ENCODE measurements at regions not wholly inside any gene's neighbourhood (a gene's known extent, or its start where the extent isn't known, plus 50 kb on each side); places are given as distances from the start of the nearest gene placed in this dataset.

- H3K36me3 ChIP-seq: no peaks in the 10 kb centered on the region
- no peak for DNase-seq (ENCODE audit: extremely low spot score)
- intact Hi-C loops (cut with DNase I): no loop called here
- H3K9me3 ChIP-seq: peaks cover 0 to 9% (median 0%) of the 10 kb centered on the region in 4 donors
- H3K4me3 ChIP-seq: no peak overlapping the region
- TF ChIP-seq POLR2A (IDR thresholded peaks at IDR 0.05; ENCODE audit: low read depth) (no peak), POLR2AphosphoS5 (IDR thresholded peaks at IDR 0.05) (no peak), EP300 (IDR thresholded peaks at IDR 0.05) (no peak), CTCF (IDR thresholded peaks at IDR 0.05) (no peak)
- H3K27me3 ChIP-seq: no peaks in the 10 kb centered on the region
- no peaks in the 10 kb centered on the region for H3K4me1 ChIP-seq
- no peak overlapping the region for H3K27ac ChIP-seq (replicated peaks in 1 of 4)
These were observed 58.6 kb upstream of the SLC38A4 start for GRCh38 chr12:46884362-46884761.

GRCh38 chr12:46886541-46887041 lies 60.8 kb upstream of the SLC38A4 start:
- Histone ChIP-seq H3K4me3 (no peak overlapping the region), H3K27me3 (no peaks in the 10 kb centered on the region), H3K27ac (replicated peaks in 1 of 4) (no peak overlapping the region), H3K36me3 (no peaks in the 10 kb centered on the region), H3K4me1 (no peaks in the 10 kb centered on the region), H3K9me3 (no peaks in the 10 kb centered on the region)
- TF ChIP-seq POLR2AphosphoS5 (IDR thresholded peaks at IDR 0.05) (no peak), POLR2A (IDR thresholded peaks at IDR 0.05; ENCODE audit: low read depth) (no peak), CTCF (IDR thresholded peaks at IDR 0.05) (no peak), EP300 (IDR thresholded peaks at IDR 0.05) (no peak)
- DNase-seq (ENCODE audit: extremely low spot score): no peak
- 71% methylated on average over 2 of the region's 2 CpGs for WGBS
- intact Hi-C loops (cut with DNase I): no loop called here

GRCh38 chr12:46887870-46888269 lies 62.1 kb upstream of the SLC38A4 start:
- intact Hi-C loops (cut with DNase I): no loop called here
- Histone ChIP-seq H3K36me3 (no peaks in the 10 kb centered on the region), H3K4me1 (no peaks in the 10 kb centered on the region), H3K9me3 (no peaks in the 10 kb centered on the region), H3K4me3 (no peak overlapping the region), H3K27ac (replicated peaks in 1 of 4) (no peak overlapping the region), H3K27me3 (no peaks in the 10 kb centered on the region)
- TF ChIP-seq CTCF (IDR thresholded peaks at IDR 0.05) (no peak), POLR2AphosphoS5 (IDR thresholded peaks at IDR 0.05) (no peak), EP300 (IDR thresholded peaks at IDR 0.05) (no peak), POLR2A (IDR thresholded peaks at IDR 0.05; ENCODE audit: low read depth) (no peak)
- no peak for DNase-seq (ENCODE audit: extremely low spot score)

GRCh38 chr12:46888568-46888967 lies 62.8 kb upstream of the SLC38A4 start:
- intact Hi-C loops (cut with DNase I): no loop called here
- Histone ChIP-seq H3K27ac (replicated peaks in 1 of 4) (no peak overlapping the region), H3K9me3 (no peaks in the 10 kb centered on the region), H3K27me3 (no peaks in the 10 kb centered on the region), H3K36me3 (no peaks in the 10 kb centered on the region), H3K4me3 (no peak overlapping the region), H3K4me1 (no peaks in the 10 kb centered on the region)
- WGBS: 92% methylated on average over 3 of the region's 3 CpGs
- no peak for DNase-seq (ENCODE audit: extremely low spot score)
- no peak for TF ChIP-seq CTCF (IDR thresholded peaks at IDR 0.05)
- no peak for TF ChIP-seq EP300 (IDR thresholded peaks at IDR 0.05)
- no peak for TF ChIP-seq POLR2AphosphoS5 (IDR thresholded peaks at IDR 0.05)
- no peak for TF ChIP-seq POLR2A (IDR thresholded peaks at IDR 0.05; ENCODE audit: low read depth)

- TF ChIP-seq POLR2A (IDR thresholded peaks at IDR 0.05; ENCODE audit: low read depth) (no peak), POLR2AphosphoS5 (IDR thresholded peaks at IDR 0.05) (no peak), EP300 (IDR thresholded peaks at IDR 0.05) (no peak), CTCF (IDR thresholded peaks at IDR 0.05) (no peak)
- Histone ChIP-seq H3K36me3 (no peaks in the 10 kb centered on the region), H3K27ac (replicated peaks in 1 of 4) (no peak overlapping the region), H3K27me3 (no peaks in the 10 kb centered on the region), H3K4me1 (no peaks in the 10 kb centered on the region), H3K4me3 (no peak overlapping the region), H3K9me3 (no peaks in the 10 kb centered on the region)
- 71% methylated on average over 1 of the region's 1 CpG for WGBS
- DNase-seq (ENCODE audit: extremely low spot score): no peak
- intact Hi-C loops (cut with DNase I): no loop called here
These were observed 65.5 kb upstream of the SLC38A4 start for GRCh38 chr12:46891306-46891705.

All from esophagus muscularis mucosa (tissue), 4 donors.